NCI-H1930 (cell line): ENCODE measurements at regions not wholly inside any gene's neighbourhood (a gene's known extent, or its start where the extent isn't known, plus 50 kb on each side); places are given as distances from the start of the nearest gene placed in this dataset.
"Not testable (repeated sequence)": the region's sequence is repeated elsewhere in the genome, so short reads cannot be mapped to it uniquely, and the experiment has no call there.

ENCODE experiments used
- DNase-seq, 2 experiments: peaks; one replicate each; lab custom pipeline; 2025; lab: John Stamatoyannopoulos, UW

DNA sequence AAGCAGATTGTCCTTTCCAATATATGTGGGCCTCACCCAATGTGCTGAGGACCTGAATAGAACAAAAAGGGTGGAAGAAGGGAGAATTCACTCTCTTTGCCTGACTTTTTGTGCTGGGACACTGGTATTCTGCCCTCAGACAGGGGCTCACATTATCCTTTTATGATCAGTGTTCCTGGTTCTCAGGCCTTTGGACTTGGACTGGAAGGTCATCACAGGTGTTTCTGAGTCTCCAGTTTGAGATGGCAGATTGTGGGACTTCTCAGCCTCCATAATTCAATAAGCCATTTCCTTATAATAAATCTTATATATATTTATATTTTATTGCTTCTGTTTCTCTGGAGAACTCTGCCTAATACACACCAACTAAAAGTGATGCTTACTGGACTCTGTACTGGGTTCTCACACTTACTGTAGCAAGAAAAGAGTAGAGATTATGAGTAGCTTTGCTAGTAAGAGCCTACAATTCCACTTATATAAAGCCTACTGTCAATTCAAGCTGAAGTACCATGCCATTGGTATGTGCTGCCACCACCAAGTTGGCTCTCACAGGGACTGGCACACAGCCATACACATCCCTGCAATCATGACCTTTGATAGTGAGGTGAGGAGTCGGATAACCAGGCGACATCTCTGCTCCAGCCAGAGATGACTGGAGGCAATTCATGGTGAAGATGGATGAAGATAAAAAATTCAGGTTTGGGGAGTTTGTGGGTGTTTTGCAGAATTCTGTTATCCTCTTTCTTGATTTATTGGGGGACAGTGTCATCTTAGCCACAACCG is 130.7 kb upstream of the NR3C1 start:
- DNase-seq, result no peak

DNA sequence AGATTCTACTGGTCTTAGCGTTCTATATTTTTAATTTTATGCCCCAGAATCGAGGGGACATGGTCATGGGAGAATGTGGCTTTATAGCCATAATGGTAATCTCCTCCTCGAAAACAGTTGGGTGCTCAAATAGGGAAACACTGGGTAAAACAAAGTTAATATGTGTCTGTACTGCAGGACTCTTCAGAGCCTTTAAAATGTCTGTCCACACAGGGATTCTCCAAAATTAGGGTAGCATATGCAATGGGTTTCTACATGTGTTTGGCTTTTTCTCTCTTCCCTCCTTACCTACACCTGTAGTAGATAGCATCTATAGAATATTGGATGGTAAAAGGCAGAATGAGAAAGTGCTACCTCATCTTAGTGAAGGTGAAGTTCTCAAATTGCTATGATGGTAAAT is 130.0 kb upstream of the NR3C1 start:
- DNase-seq, result no peak

DNA sequence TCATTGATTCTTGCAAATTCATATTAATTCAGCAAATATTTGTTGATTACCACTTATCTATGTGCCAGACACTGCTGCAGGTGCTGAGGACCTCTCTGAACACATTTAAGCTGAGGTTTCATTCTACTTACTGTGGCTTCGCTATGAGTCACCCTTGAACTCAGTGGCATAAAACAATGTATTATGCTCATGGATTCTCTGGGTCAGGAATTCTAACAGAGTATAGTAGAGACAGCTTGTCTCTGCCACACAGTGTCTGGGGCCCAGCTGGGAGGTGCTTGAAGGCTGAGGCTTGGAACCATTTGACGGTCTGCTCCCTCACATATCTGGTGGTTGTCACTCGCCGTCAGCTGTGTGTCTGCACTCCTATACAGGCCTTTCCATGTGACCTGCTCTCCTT is 124.3 kb upstream of the NR3C1 start:
- DNase-seq, result no peak

DNA sequence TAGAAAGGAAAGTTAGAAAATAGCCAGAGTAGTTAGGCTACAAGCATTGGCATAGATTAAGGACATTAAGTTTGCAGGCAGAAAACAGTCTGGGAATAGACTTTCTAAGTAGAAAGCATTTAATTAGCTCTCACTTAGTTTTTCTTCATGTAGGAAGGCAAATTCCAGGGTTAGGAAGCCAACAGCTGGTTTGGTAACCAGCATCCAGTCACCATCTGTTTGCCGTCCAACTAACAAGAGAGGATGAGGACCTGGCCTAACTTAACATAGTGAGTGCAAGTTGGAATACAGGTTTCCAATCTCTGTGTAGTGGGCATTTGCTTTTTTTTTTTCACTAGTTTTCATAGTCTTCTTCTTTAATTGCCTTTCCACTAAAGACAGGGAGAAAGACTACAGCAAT is 121.7 kb upstream of the NR3C1 start:
- no peak for DNase-seq

DNA sequence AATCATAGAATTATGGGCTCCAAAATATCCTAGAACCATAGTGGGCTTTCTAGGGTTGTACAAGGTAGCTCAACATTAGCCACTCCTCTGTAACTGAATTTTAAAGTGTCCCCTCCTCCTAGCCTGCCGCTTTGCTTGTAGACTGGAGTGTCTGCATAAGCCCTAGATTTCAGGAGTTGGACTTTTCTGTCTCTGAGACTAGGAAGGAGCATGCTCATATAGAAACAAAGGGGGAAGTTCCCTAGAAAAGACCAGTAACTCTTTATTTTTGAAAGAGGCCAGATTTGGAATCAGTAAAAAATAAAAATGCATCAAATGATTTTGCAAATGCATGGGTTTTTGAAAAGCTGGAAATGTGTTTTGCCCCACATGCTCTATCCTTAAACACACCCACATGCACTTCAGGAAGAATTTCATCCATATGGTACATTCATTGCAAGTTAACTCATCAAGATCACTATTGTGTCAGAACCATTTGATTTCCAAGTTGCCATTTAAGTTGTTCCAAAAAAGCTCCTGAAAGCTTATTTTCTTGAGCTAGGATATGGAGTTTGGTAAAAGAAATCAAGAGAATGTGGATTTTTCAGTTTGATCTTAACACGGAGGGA is 121.0 kb upstream of the NR3C1 start:
- no peak for DNase-seq

DNA sequence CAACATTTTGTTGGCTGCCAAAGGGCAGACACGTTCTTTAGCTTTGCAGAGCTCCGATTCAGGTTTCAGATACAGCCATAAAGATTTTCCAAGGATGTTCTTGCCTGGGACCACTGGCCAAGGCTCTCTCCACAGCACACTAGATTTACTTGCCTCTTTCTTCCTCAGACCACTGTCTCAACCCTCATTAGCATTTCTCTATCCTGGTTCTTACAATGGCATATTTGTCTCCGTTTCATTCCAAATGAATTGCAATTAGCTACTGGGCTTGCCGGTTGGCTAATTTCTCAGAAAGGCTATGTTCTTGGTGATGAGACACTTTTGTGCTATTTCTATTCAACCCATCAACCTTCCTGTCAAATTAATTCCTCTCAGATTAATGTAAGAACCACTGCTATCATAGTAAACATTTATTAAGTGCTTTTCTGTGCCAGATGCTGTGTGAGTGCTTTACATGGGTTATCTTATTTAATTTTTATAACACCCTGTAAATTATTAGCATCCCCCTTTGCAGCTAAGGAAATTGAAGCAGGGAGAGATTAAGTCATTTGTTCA is 118.4 kb upstream of the NR3C1 start:
- no peak for DNase-seq

DNA sequence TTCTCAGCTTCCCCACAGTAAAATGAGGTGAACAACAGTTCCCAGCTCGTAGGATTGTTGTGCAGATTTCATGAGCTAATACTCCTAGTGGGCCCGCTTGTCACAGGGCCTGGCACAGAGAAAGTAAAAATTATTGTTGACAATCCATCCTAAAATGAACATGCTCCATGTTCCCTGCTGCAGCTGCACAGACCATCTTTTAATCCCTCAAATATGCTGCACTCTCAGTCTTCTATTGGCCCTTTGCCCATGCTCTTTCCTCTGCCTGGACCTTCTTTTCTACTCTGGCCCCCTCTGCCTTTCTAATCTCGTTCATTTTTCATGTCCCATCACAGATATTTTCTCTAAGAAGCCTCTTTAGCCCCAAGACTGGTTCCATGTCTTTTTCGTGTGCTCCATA is 117.7 kb upstream of the NR3C1 start:
- no peak for DNase-seq

DNA sequence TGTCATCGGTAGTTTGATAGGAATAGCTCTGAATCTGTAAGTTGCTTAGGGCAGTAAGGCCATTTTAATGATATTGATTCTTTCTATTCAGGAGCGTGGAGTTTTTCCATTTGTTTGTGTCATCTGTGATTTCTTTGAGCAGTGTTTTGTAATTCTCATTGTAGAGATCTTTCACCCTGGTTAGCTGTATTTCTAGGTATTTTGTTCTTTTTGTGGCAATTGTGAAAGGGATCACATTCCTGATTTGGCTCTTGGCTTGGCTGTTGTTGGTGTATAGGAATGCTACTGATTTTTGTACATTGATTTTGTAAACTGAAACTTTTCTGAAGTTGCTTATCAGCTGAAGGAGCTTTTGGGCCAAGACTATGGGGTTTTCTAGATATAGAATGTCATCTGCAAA is 115.7 kb upstream of the NR3C1 start:
- DNase-seq, result not testable (repeated sequence)

DNA sequence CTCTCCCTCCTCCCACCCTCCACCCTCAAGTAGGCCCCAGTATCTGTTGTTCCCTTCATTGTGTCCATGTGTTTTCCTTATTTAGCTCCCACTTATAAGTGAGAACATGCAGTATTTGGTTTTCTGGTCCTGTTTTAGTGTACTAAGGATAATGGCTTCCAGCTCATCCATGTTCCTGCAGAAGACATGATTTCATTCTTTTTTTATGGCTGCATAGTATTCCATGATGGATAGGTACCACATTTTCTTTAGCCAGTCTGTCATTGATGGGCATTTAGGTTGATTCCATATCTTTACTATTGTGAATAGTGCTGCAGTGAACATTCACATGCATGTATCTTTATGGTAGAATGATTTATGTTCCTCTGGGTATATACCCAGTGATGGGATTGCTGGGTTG is 114.3 kb upstream of the NR3C1 start:
- DNase-seq, result not testable (repeated sequence)

DNA sequence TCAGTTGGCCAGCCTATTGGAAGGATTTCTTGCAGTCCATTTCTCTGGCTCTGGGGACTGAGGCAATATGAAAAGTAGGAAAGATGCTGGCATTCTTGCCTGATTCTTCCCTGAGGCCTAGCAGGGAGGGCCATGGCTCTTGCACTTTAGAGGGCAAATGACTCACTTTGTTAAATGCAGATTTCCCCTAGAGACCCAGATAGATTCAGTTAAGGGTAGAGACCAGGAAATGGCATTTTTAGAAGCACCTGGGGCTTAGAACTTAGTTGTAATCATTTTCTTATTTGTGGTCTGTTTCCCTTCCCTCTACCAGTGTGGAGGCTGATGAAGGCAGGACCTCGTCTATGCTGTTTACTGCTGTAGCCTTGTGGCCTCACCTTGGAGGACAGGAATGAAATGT is 112.8 kb upstream of the NR3C1 start:
- no peak for DNase-seq

DNA sequence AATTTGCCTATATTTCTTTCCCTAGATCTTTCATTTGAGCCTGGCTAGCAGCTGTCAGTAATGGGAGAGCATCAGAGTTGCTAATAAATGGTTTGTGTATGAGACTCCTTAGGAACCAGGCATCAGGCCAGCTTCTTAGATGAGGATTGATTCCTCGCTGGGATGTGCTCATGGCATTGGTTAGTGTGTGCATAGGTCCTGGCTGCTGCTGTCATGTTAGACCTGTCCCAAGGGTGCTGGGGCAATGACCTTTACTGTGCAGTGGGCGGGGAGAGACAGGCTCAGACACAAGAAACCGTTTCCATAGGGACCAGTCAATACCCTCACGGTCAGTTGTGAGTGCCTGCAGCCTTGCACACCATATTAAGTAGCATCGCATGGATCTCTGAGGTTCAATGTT is 112.3 kb upstream of the NR3C1 start:
- no peak for DNase-seq

DNA sequence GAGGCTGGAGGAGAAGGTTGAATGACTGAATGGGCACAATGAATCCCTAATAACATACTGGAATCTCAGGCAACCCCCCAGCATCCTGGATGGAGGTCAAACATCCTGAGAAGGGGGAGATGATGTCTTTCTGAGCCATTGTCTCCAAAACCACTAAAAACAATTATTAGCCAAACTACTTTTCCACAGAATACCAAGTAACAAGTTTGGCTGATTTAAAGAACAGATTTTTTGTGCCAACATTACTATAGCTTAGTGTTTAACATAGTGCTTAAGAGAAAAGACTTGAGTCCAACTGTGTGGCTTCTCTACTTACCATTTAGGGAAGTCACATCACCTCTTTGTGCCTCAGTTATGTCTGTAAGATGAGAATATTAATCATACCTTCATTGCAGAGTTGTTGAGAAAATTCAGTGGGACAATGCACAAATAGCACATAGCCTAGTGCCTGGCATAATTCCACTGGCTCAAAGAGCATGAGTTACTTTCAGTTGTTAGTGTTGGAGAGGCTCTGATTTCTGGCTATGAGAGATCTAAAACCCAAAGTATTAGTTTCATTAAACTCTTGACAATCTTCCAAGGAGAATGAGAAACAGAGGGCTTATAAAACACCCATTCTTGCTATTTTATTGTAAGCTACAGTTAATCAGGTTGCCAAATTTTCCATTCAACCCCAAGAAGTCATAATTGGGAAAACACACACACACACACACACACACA is 111.3 kb upstream of the NR3C1 start:
- DNase-seq, result no peak

DNA sequence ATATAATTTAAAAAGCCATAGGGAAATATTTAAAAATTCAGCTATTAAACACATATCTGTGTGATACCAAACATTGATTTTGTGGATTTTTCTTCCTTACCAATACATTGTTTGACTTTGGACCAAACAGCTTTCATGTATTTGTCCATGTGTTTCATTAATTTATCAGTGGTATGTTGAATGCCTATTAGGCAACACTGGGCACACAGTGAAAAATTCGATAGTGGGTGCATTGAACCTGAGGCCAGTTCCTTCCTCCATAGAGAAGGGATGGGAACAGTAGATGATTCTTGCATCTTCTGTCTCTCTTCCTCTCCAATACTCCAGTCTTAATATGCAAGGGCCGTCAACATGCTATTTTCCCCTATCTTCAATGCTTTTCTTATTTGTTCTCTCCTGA is 110.2 kb upstream of the NR3C1 start:
- DNase-seq, result no peak

DNA sequence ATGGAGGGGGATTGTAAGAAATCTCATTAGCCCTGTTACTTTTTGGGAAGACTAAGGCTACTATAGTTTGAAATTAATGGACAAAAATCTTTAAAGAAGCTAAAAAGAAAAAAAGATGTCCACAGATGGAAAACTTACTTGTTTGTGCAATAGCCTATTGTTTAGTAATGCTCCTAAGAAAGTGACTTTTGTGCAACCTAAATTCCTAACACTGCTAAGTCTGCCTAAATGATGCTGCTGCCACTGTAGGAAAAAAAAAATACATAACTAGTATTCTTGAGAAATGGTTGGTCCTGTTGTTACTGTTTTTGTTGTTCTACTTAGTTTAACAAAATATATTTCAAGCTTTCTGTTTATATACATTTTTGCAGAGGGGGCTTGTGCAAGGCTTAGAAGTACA is 108.2 kb upstream of the NR3C1 start:
- no peak for DNase-seq

DNA sequence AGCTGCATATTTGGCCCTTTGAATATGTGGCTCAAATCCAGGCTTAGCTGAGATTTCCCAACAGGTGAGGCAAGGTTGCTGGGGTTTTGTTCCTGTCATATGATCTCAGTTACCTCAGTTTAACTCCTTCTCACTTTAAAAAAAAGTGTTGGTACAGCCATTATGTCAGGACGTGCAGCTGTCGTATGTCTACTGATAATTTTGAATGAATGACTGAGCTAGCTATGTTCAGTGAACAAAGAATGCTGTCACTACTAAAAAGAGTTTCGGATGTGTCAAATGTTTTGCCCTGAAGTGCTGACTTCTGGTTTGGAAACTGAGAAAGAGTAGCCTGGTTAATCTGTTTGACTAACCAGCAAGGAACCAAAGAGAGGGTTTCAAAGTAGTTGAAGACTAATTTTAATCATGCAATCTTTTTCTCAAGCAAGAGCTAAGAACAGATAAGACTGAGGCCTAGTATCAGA is 106.3 kb upstream of the NR3C1 start:
- no peak for DNase-seq

DNA sequence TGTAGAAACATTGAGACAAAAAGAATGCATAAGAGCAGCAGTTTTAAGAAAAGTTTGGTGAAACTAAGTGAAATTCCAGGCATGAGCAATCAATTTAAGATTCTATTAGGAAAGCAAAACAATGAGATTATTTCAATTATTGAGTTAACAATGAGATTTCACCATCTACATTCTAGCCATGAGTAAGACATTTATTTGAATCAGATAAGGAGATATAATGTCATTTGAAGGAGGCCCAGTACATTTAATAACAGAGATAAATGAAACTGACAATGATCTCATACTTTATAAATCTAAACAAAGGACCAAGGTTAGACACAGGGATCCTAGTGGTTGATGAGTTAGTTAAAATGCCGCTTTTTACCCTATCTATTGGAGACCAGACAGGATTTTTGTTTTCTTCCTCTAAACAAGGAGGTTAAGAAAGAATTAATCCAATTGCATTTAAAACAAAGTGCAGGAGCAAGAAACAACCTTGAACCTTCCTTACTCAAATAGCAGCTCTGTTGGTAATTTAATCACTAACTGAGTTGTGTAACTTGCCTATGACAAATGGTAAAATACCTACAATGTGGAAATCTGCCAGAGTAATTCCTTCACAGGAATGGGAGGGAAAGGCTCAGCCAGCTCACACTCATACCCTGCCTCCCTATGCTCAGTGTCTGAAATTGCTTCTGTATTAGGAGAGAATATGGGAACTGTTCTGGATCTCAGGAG is 103.5 kb upstream of the NR3C1 start:
- no peak for DNase-seq

DNA sequence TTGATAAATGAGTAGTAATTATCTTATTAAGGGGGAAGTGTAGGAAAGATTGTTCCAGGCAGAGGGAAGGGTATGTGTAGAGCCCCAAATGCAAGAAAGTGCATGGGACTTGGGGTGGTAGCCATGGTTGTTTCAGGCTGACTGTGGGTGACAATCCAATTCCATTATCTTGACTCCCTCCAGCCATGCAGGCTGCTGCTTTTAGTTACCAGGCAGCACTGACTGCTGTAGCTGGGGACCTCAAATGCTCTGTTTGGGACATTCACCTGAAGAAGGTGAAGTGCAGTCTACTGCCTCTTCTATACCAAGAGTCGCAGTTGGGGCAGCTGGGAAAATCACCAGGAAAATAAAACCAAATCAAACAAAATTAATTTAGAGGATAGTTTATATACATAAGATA is 102.4 kb upstream of the NR3C1 start:
- DNase-seq, result no peak

DNA sequence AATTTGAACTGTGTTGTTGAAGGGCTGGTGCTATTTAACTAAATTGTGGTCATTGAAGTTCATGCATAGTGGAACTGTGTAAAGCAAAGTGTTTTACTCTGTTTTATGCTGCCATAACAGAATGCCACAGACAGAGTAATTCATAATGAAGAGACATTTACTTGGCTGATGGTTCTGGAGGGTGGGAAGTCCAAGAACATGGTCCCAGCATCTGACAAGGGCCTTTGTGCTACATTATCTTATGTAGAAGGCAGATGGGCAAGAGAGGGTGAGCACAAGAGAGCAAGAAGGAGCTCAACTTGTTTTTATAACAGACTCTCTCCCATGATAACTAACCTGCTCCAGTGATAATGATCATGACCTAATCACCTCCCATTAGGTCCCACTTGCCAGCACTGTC is 101.9 kb upstream of the NR3C1 start:
- no peak for DNase-seq

DNA sequence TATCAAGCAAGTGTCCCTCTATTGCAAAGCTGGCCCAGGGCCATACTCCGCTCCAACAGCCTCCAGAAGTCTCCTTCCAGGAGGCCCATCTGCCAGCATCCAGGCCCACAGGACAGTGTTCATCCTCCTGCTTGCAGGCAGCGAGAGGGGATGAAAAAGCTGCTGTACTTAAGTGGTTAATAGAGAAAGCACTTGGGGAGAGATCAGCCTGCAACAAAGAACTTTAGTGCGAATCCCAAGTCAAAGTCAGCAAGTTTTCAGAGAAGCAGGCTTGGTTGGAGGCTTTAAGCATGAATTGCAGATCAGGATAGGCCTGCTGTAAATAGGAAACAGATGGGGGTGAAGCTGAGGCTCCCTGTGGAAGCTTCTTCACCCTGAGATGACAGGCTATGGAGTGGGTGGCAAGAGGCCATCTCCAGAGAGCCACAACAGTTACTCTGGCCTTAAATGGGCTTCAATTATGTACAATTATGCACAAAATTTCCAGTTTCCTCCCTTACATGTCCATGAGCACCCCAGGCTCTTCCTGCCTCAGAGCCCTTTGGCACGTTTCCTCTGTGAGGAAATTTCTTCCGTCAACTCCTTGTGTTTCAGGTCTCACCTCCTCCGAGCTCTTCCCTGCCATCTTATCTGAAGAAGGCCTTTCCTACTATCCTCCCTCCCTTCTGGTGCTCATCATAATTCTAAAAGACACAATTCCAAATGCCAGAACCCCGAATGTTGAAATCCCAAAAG is 98.0 kb upstream of the NR3C1 start:
- DNase-seq, result no peak

DNA sequence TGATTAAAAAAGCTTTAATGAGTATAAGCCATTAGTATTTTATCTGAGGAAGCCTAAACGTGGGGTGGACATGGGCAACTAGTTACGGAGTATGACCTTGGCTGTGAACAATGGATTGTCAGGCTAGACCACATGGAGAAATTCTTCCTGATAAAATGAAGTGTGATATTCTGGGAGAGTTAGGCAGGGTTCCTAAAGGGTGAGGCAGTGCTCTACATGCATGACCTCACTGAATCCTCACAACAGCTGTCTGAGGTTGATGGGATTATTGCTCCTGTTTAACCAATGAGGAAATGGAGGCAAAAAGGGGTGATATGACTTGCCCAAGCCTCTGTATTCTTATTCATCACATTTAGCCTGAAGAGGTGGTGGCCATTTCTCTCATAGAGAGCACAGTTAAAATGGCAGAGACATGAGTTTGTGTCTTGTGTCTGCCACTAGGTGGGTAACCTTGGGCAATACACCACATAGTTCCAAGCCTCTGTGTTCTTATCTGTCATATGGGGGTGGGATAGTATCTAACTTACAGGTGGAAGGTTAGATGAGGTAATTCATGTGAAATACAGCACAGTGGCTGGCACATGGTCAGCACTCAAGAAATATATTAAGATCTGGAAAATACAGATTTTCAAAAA is 96.1 kb upstream of the NR3C1 start:
- DNase-seq, result no peak

DNA sequence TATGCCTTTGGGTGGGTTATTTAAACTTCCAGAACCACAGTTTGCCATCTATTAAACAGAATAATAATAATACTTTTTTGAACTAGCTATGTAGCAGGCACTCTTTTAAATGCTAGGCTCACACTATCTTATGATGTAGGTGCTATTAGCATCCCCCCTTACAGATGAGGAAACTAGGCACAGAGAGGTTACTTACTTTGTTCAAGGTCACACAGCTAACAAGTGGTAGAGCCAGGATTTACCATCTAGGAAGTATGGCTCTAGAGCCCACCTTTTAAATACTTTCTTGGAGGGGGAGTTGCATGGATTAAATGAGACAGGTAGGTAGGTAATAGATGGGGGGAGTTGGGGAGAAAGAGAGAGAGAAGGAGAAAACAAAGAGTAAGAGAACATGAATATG is 95.3 kb upstream of the NR3C1 start:
- no peak for DNase-seq
